ENCODE measurements at regions not wholly inside any gene's neighbourhood (a gene's known extent, or its start where the extent isn't known, plus 50 kb on each side); places are given as distances from the start of the nearest gene placed in this dataset.

- no TSS peak for BruUV-seq (replicated peaks)
- DNase-seq (ENCODE audit: extremely low read depth in 1 of 4, low spot score in 3 of 4) (no peak), FAIRE-seq (no peak), ATAC-seq (no peak)
- Histone ChIP-seq H3K4me1 (replicated peaks in 1 of 2; ENCODE audit: control insufficient read depth in 2 of 2, insufficient read depth in 2 of 2, low read length in 2 of 2) (peaks cover 0 to 19% of the 10 kb centered on the region in 2 experiments), H3K79me2 (ENCODE audit: control insufficient read depth, insufficient read depth, low read length) (no peaks in the 10 kb centered on the region), H2AFZ (ENCODE audit: low read depth, low read length) (peak overlapping the region; percentile 51), H3K9me3 (replicated peaks; ENCODE audit: control insufficient read depth, insufficient read depth, low read depth, low read length) (no peaks in the 10 kb centered on the region), H3K36me3 (ENCODE audit: control insufficient read depth, insufficient read depth, low read length) (no peaks in the 10 kb centered on the region), H3K27me3 (ENCODE audit: control insufficient read depth in 2 of 2, insufficient read depth in 2 of 2, low read length in 2 of 2) (no peaks in the 10 kb centered on the region), H3K4me3 (no peak overlapping the region), H3K9me1 (ENCODE audit: control insufficient read depth, insufficient read depth, low read length) (no peaks in the 10 kb centered on the region), H3K27ac (ENCODE audit: extremely low read depth, low read depth, low read length) (peak overlapping the region; percentile 23; the same call in 2 of the 3 replicates), H4K20me1 (replicated peaks; ENCODE audit: control insufficient read depth, insufficient read depth, low read length) (no peaks in the 10 kb centered on the region), H3K9ac (ENCODE audit: insufficient read depth in 1 of 2, low read depth in 2 of 2, low read length in 2 of 2) (no peak overlapping the region), H3K4me2 (ENCODE audit: insufficient read depth, low read length) (no peak overlapping the region)
- TF ChIP-seq ZNF592 (IDR thresholded peaks at IDR 0.05) (0 out of 2 replicates have a peak, but pooled peaks have one; percentile 26), HMGXB4 (CRISPR knock-in tag; IDR thresholded peaks at IDR 0.05) (no peak)
- in situ Hi-C loops (cut with MboI) (no loop called here), intact Hi-C loops (cut with micrococcal nuclease) (no loop called here)
- ChIA-PET POLR2A (no interaction called here), CTCF (ENCODE audit: low intra/inter-chr PET ratio) (no interaction called here)
- WGBS (ENCODE audit: insufficient coverage, low coverage, missing lambda C conversion rate) = 91% methylated on average over 5 of the region's 5 CpGs
Observed at GRCh38 chr2:196233021-196233804, 61.8 kb upstream of the STK17B start.
